GM12892 (cell line): ENCODE measurements at regions not wholly inside any gene's neighbourhood (a gene's known extent, or its start where the extent isn't known, plus 50 kb on each side); places are given as distances from the start of the nearest gene placed in this dataset.

Experiments used
- POLR2A ChIP-seq: IDR thresholded peaks from 2 replicates; pipeline ENCODE4 v1.6.1; 2011; ENCODE audit warnings: low read depth, low read length, control low read depth
- POLR2AphosphoS5 ChIP-seq: IDR thresholded peaks from 2 replicates; pipeline ENCODE4 v1.6.1; 2011; ENCODE audit warnings: low read depth, low read length, control low read depth

GRCh38 chr16:85519540-85520231 is 93.4 kb upstream of the GSE1 start:
- TF ChIP-seq POLR2AphosphoS5 = no peak
- TF ChIP-seq POLR2A = no peak
